Endothelial cell of umbilical vein (primary cell): ENCODE measurements at regions not wholly inside any gene's neighbourhood (a gene's known extent, or its start where the extent isn't known, plus 50 kb on each side); places are given as distances from the start of the nearest gene placed in this dataset.

Source experiments
- CTCF ChIP-seq, 2 donors: IDR thresholded peaks; 1 replicate in 1 of 2; 2 replicates in 1 of 2; pipeline ENCODE4 v1.5.1; 2011; ENCODE audit warnings: low read length in 2 of 2, mild to moderate bottlenecking in 2 of 2, moderate library complexity in 2 of 2, control low read depth in 1 of 2, inconsistent platforms in 1 of 2, low read depth in 1 of 2; ENCODE audit not compliant: insufficient read depth in 1 of 2; ENCODE audit errors: extremely low read depth in 1 of 2
- EZH2 ChIP-seq: IDR thresholded peaks from 2 replicates; pipeline ENCODE4 v1.6.1; 2012; ENCODE audit warnings: borderline replicate concordance, low read depth, mild to moderate bottlenecking, moderate library complexity, low read length, inconsistent platforms; ENCODE audit not compliant: severe bottlenecking
- FOS ChIP-seq: IDR thresholded peaks from 2 replicates; pipeline ENCODE4 v1.6.1; 2011; ENCODE audit warnings: mild to moderate bottlenecking, low read length, moderate library complexity, borderline replicate concordance; ENCODE audit not compliant: insufficient read depth
- GATA2 ChIP-seq: IDR thresholded peaks from 2 replicates; pipeline ENCODE4 v1.7.0; 2011; ENCODE audit warnings: low read depth, mild to moderate bottlenecking, moderate library complexity, mixed read lengths, low read length; ENCODE audit not compliant: insufficient read length, insufficient read depth
- JUN ChIP-seq: IDR thresholded peaks from 2 replicates; pipeline ENCODE4 v1.6.1; 2011; ENCODE audit warnings: borderline replicate concordance, low read depth; ENCODE audit not compliant: insufficient read length, insufficient read depth
- MAX ChIP-seq: IDR thresholded peaks from 2 replicates; pipeline ENCODE4 v1.6.1; 2011; ENCODE audit not compliant: insufficient read depth, insufficient read length
- MYC ChIP-seq: IDR thresholded peaks from one replicate; pipeline ENCODE4 v1.6.1; 2011; ENCODE audit warnings: mild to moderate bottlenecking, low read depth, low read length
- POLR2A ChIP-seq: IDR thresholded peaks from 2 replicates; pipeline ENCODE4 v1.6.1; 2012; ENCODE audit warnings: low read depth, mild to moderate bottlenecking, control low read depth, low read length
- POLR2AphosphoS5 ChIP-seq: IDR thresholded peaks from 2 replicates; pipeline ENCODE4 v1.6.1; 2012; ENCODE audit warnings: low read depth, mild to moderate bottlenecking, control low read depth, low read length, moderate library complexity; ENCODE audit not compliant: insufficient read depth

- no peak for TF ChIP-seq CTCF (IDR thresholded peaks at IDR 0.05; ENCODE audit: extremely low read depth in 1 of 2, insufficient read depth in 1 of 2, low read depth in 1 of 2, low read length in 2 of 2)
- no peak for TF ChIP-seq POLR2AphosphoS5
- no peak for TF ChIP-seq POLR2A
- no peak for TF ChIP-seq EZH2
- no peak for TF ChIP-seq MAX
- no peak for TF ChIP-seq FOS
- no peak for TF ChIP-seq JUN
- TF ChIP-seq GATA2, result no peak
- no peak for TF ChIP-seq MYC
Observed at GRCh38 chr5:77866198-77866597, 90.1 kb upstream of the TBCA start.
